Prostate gland (tissue), 2 donors: ENCODE measurements at regions not wholly inside any gene's neighbourhood (a gene's known extent, or its start where the extent isn't known, plus 50 kb on each side); places are given as distances from the start of the nearest gene placed in this dataset.

ENCODE experiments used
- CTCF ChIP-seq, 4 experiments: fragments of 200-600 bp in 2 of 4; fragments of 450-650 bp in 2 of 4; sonication (generic) in 2 of 4; IDR thresholded peaks; 1 replicate in 3 of 4; 2 replicates in 1 of 4; pipeline ENCODE4 v1.5.1; 2016 to 2019; ENCODE audit warnings: antibody characterized with exemption in 4 of 4, mild to moderate bottlenecking in 2 of 4, moderate library complexity in 2 of 4
- POLR2AphosphoS5 ChIP-seq: sonication (generic); formaldehyde crosslinking; IDR thresholded peaks from one replicate; pipeline ENCODE4 v1.6.1; 2017; ENCODE audit warnings: antibody characterized with exemption

DNA sequence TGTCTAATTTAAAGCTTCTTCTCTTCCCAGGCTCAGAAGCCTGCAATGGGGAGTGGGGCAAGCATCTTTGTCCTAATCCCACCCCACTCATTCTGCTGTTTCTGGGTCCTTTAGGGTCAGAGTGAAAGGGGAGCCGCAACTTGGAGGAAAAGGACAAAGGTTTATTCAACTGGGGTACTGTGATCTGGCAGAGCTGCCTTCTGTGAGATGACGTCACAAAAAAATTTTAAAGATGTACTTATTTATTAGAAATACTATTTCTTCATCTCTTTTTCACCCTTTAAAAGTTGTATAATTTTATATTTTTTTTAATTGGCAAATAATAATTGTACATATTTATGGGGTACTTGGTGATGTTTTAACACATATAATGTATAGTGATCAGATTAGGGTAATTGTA is 302.6 kb downstream of the TDRD3 start:
- TF ChIP-seq CTCF (IDR thresholded peaks at IDR 0.05): no peak
- no peak for TF ChIP-seq POLR2AphosphoS5
